Skeletal muscle cell (primary cell): ENCODE measurements at regions not wholly inside any gene's neighbourhood (a gene's known extent, or its start where the extent isn't known, plus 50 kb on each side); places are given as distances from the start of the nearest gene placed in this dataset.

ENCODE experiments used
- DNase-seq: peaks from one replicate; pipeline ENCODE4 v3.0.0-alpha.2; 2010; ENCODE audit warnings: low read depth
- H3K4me3 ChIP-seq: 2 replicates; pipeline ENCODE4 v1.5.1; 2011; ENCODE audit warnings: low read depth, mild to moderate bottlenecking, control low read depth, low read length, moderate library complexity

DNA sequence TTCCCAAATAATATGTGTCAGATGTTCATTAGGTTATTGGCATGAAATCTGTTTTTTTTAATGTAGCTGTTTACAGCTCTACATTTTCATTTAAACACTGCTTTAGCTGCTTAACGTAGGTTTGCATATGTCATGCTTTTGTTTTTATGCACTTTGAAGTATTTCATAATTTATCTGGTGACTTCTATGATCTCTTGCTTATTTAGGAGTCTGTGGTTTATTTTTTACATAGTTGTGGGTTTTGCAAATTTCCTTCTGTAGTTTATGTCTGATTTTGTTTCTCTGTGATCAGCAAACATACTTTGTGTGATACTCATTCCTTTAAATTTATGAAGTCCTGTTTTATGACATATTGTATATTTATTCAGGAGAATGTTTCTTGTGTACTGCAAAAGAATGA is 606.5 kb upstream of the PFKP start:
- H3K4me3 ChIP-seq: no peak overlapping the region
- no peak for DNase-seq

GRCh38 chr10:2459713-2460112 is 607.6 kb upstream of the PFKP start:
- H3K4me3 ChIP-seq: no peak overlapping the region
- DNase-seq: no peak

- H3K4me3 ChIP-seq: no peak overlapping the region
Measured at GRCh38 chr10:2456834-2457233, 610.5 kb upstream of the PFKP start.

DNA sequence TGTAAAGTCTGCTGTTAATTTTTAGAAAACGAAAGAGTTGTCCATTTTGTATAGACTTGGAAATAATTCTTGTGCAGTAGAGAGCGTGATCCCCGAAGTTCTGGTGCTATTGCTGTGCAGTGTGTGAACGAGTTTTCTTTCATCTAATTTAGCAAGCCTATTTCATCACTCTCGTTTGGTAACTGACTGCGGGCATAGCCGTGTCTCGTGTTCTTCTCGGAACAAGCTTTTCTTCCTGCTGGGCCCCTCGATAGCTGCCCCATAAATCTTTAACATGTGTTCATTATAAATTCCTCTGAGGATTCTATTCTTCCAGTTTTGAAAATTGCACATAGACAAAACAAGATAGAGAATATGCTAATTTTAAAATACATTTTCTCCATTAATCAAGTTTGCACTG is 622.0 kb upstream of the PFKP start:
- H3K4me3 ChIP-seq: no peak overlapping the region
- DNase-seq: no peak

More at GRCh38 chr10:2456834-2457233, 610.5 kb upstream of the PFKP start:
- DNase-seq: no peak

GRCh38 chr10:2439983-2440382 is 627.4 kb upstream of the PFKP start:
- H3K4me3 ChIP-seq: no peak overlapping the region

GRCh38 chr10:2439000-2439399 is 628.3 kb upstream of the PFKP start:
- DNase-seq: no peak
- H3K4me3 ChIP-seq: no peak overlapping the region

More at GRCh38 chr10:2439983-2440382, 627.4 kb upstream of the PFKP start:
- DNase-seq: no peak

DNA sequence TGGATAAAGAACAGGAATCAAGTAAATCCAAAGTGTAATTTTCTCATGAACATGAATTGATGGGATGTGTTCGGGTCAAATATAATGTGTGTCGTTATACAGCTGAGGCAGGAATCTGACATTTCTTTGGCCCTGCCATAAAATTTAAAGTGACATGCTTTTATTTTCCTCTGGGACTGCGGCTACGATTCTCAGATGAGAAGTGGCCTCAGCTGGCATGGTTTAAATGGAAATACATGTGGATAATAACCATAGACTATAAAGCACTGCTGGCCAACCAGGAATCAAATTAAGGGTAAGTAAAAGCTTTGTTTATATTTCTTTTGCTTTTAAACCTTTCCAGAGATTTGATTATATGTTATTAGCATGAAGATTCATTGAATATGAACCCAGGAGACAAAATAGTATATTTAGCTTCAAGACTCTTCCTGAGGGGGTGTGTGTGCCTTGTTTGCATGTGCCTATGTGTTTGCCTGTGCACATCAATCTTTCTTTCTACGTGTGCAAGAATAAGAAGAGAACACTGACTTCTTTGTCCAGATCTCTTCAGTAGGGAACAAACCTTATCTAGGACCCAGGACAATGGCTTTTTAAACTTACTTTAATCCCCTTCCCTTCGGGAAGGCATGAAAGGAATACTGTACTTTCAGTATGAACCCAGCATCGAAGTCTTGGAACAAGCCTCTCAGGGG is 629.0 kb upstream of the PFKP start:
- no peak overlapping the region for H3K4me3 ChIP-seq
- no peak for DNase-seq

GRCh38 chr10:2436933-2437332 is 630.4 kb upstream of the PFKP start:
- no peak for DNase-seq
- no peak overlapping the region for H3K4me3 ChIP-seq

DNA sequence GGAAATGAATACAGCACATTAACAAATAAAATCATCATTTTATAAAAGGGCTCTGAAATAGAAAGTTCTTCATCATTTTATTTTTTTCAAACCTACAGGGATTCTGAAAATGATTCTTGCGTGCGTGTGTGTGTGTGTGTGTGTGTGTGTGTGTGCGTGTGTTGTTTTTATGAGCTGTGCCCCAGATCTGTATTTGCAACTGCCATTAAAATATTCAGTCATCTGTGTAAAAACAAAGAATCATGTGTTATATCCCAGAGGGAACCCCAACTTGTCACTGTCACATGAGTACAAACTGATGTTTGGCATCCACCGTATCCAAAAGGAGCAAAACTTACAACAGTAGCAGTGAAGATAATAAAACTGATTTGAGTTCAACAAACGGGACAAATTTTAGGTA is 635.4 kb upstream of the PFKP start:
- H3K4me3 ChIP-seq: no peak overlapping the region
- no peak for DNase-seq

- no peak for DNase-seq
Measured at GRCh38 chr10:2427412-2427811, 639.9 kb upstream of the PFKP start.

DNA sequence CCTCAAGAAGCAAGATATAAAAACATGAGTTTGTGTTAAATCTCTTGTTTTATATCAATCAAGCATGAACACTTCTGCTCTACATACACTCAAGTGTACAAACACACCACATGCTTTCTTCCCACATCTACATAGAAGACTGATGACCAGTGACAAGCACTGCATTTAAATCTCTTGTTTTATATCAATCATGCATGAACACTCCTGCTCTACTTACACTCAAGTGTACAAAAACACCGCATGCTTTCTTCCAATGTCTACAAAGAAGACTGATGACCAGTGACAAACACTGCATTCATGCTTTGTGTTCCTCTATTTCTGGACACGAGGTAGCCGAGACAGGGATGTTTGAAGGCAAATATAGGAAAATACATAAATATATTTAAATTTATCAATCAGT is 642.0 kb upstream of the PFKP start:
- H3K4me3 ChIP-seq: no peak overlapping the region
- no peak for DNase-seq

More at GRCh38 chr10:2427412-2427811, 639.9 kb upstream of the PFKP start:
- H3K4me3 ChIP-seq: no peak overlapping the region

DNA sequence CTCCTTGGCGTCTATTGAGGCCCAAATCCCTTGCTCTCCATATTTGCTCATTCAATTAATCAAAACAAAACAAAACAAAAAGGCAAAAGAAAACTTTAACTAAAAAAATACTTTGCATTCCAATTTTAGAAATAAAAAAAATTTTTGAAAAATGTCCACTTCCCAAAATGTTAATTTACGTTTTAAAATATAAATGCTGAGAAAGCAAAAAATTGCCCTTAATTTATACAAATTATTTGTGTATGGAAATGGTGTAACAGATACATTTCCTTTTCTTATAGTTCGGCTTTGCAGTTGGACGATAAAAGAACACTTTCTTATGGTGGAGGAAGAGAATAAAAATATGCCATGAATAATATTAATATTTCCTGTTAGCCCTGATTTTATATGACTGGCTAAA is 652.8 kb upstream of the PFKP start:
- H3K4me3 ChIP-seq: no peak overlapping the region
- DNase-seq: no peak

- no peak overlapping the region for H3K4me3 ChIP-seq
- DNase-seq: no peak
Measured at GRCh38 chr10:2414039-2414438, 653.3 kb upstream of the PFKP start.

DNA sequence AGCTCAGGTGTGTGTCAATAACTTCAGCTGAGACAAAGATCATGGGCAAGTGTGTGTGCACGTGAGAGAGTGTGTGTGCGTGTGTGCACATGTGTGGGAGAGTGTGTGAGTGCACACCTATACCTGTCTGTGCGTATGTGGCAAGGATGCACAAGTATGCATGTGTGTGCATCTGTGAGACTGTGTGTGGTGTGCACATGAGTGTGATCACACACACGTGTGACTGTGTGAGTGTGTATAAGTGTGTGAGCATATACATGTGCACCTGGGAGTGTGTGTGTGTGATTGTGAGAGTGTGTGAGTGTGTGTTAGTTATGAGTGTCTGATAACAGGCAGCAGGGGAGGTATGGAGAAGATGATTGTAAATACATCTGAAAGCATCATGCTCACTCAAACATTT is 657.3 kb upstream of the PFKP start:
- no peak for DNase-seq

DNA sequence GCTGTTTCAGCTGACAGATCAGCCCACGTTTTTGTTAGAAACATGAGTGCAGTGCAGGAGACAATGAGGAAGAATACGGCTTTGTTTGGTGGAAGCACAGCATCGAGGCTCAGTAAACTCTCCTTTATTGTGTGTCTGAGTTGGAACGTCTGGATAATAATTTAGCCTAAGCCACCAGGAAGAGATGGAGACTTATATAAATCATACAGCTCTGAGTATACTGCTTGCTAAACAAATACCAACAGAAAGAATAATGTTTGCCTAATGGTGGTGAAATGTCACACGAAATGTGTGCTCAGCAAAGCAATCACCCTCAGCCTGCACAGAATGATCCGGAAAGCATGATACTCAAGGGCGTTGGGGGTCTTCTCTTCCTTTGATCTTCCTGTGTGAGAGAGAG is 664.1 kb upstream of the ADARB2 start:
- DNase-seq: no peak

More for the DNA sequence above, 657.3 kb upstream of the PFKP start:
- no peak overlapping the region for H3K4me3 ChIP-seq

DNA sequence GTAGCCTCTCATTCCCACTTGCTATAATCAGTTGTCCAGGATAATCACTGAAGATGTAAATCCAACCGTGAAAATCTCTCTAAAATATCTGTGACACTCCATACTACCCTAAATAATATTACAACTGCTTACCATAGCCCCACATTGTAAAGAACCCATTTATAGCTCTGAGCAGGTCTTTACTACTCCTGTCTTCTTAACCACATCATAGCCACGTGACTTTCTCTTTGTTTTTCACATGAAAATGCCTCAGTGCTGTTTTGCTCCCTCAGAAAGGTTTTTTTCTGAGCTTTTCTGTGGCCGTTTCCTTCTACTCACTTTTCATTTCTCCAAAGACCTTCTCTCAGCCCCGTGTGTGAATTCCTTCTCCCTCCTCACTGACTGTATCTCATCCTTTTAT is 662.2 kb upstream of the ADARB2 start:
- DNase-seq: no peak
- no peak overlapping the region for H3K4me3 ChIP-seq

More for the DNA sequence above, 664.1 kb upstream of the ADARB2 start:
- no peak overlapping the region for H3K4me3 ChIP-seq

DNA sequence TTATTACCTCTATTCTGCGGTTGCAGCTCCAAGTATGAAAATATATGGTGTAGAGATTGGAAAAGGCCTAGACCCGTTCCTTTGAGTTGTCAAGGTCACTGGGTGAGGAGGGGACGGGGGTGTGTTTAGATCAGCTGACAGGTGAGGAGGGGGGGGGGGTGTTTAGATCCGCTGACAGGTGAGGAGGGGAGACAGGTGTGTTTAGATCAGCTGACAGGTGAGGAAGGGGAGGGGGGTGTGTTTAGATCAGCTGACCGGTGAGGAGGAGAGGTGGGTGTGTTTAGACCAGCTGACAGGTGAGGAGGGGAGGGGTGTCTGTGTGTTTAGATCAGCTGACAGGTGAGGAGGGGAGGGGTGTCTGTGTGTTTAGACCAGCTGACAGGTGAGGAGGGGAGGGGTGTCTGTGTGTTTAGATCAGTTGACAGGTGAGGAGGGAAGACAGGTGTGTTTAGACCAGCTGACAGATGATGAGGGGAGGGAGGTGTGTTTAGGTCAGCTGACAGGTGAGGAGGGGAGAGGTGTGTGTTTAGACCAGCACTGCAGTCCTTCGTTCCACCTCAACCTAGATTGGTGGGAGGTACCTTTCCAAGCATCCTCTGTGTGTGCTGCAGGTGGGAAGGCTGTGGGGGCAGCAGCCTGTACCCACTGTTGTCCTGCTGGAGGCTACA is 655.0 kb upstream of the ADARB2 start:
- no peak overlapping the region for H3K4me3 ChIP-seq
- no peak for DNase-seq

DNA sequence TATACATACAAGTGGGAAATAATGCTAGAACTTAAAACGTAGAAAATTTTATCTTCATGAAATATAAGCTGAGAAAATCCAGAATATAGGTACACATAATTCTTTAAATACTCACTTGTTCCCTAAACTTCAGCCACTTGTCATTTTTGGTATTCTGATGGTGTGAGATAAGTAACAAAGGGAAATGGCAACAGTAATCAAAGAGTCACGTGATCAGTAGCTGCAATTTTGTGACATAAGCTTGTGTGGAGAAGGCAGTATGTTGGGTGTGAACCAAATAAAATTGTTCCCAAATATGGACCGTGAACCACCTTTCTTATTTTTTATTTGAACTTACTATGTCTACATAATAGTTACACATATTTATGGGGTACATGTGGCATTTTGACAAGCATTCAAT is 650.3 kb upstream of the ADARB2 start:
- H3K4me3 ChIP-seq: no peak overlapping the region
- DNase-seq: no peak

DNA sequence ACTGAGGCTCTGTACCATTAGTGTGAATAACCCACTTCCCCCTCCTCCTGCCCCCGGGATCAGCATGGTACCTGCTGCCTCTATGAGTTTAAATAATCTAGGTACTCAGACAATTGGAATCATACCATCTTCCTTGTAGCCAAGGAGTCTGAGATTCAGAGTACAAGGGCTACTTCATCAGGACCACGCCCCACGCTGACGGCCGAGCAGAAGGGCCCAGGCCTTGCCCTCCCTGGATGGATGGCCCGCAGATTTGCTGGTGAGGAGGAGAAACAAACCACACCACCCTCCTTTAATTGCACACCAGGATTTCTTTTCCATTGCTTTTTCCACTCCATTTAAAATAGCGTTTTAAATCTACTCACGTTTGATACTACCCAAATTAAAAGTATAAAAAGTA is 649.9 kb upstream of the ADARB2 start:
- no peak for DNase-seq
- H3K4me3 ChIP-seq: no peak overlapping the region

DNA sequence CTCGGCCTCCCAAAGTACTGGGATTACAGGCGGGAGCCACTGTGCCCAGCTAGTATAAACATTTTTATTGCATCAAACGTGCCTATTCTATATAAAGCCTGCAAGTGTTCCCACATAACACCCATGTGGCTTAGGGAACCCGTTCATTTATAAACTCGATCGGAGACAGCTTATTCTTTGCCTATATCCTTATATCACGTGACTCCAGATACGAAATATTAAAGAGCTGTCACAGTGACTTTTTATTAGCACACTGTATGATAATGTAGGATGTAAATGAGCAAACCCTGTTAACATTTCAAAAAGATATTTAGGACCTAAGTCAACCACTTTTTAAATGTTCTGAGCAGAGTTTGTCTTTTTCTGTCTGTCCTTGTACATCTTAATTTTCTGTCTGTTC is 642.9 kb upstream of the ADARB2 start:
- DNase-seq: no peak

GRCh38 chr10:2367083-2367482 is 629.8 kb upstream of the ADARB2 start:
- no peak for DNase-seq
- H3K4me3 ChIP-seq: no peak overlapping the region

More for the DNA sequence above, 642.9 kb upstream of the ADARB2 start:
- H3K4me3 ChIP-seq: no peak overlapping the region
